ENCODE measurements at regions not wholly inside any gene's neighbourhood (a gene's known extent, or its start where the extent isn't known, plus 50 kb on each side); places are given as distances from the start of the nearest gene placed in this dataset.

DNA sequence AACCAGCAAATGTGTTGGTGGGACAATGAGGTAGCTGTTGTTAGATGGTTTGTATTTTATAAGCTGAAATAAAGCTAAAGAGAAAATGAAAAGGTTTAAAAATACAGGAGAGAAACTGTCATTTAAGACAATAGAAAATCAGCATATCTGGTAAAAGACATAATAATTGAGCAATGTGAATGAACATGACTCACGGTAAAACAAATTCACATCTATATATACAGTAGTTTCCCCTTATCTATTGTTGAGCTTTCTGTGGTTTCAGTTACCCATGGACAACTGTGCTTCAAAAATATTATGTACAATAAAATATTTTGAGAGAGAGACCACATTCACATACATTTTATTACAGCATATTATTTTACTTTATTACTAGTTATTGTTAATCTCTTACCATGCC lies 1649.8 kb downstream of the EFNA5 start:
- TF ChIP-seq, protein P1, sequence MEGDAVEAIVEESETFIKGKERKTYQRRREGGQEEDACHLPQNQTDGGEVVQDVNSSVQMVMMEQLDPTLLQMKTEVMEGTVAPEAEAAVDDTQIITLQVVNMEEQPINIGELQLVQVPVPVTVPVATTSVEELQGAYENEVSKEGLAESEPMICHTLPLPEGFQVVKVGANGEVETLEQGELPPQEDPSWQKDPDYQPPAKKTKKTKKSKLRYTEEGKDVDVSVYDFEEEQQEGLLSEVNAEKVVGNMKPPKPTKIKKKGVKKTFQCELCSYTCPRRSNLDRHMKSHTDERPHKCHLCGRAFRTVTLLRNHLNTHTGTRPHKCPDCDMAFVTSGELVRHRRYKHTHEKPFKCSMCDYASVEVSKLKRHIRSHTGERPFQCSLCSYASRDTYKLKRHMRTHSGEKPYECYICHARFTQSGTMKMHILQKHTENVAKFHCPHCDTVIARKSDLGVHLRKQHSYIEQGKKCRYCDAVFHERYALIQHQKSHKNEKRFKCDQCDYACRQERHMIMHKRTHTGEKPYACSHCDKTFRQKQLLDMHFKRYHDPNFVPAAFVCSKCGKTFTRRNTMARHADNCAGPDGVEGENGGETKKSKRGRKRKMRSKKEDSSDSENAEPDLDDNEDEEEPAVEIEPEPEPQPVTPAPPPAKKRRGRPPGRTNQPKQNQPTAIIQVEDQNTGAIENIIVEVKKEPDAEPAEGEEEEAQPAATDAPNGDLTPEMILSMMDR (optimal IDR thresholded peaks at IDR 0.05 in 1 of 3, IDR thresholded peaks at IDR 0.05 in 1 of 3, conservative IDR thresholded peaks at IDR 0.05 in 1 of 3; ENCODE audit: extremely low read depth in 1 of 3, insufficient read depth in 2 of 3, low read length in 3 of 3), result no peak
- TF ChIP-seq EZH2 (IDR thresholded peaks at IDR 0.05; ENCODE audit: low read length), result no peak
